ENCODE measurements at regions not wholly inside any gene's neighbourhood (a gene's known extent, or its start where the extent isn't known, plus 50 kb on each side); places are given as distances from the start of the nearest gene placed in this dataset.

DNA sequence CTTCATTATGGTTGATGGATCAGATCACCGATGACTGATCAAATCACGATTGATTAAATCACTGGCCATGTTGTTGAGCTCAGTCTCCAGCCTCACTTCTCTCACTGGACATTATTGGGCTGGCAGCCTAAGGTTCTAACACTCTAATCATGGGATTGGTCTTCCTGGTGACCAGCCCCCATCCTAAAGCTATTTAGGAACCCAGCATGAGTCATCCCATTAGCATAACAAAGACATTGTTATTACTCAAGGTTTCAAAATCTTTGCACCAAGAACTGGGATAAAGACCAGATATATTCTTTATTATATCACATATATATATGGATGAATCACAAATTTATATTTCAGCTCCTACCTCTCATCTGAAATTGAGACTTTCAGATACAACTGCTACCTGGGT lies 272.1 kb upstream of the IL12B start:
- peaks cover 6 to 10% of the 10 kb centered on the region in 2 donors for H3K27me3 Mint-ChIP-seq
- no peak overlapping the region for H3K4me3 Mint-ChIP-seq
- no peak for ATAC-seq (replicated peaks)
- DNase-seq: no peak
- peaks cover 11 to 13% of the 10 kb centered on the region in 2 donors for H3K9me3 Mint-ChIP-seq
- H3K27ac Mint-ChIP-seq: no peak overlapping the region
- H3K4me1 Mint-ChIP-seq: no peaks in the 10 kb centered on the region
- H3K36me3 Mint-ChIP-seq: peaks cover 0 to 5% of the 10 kb centered on the region in 2 donors

DNA sequence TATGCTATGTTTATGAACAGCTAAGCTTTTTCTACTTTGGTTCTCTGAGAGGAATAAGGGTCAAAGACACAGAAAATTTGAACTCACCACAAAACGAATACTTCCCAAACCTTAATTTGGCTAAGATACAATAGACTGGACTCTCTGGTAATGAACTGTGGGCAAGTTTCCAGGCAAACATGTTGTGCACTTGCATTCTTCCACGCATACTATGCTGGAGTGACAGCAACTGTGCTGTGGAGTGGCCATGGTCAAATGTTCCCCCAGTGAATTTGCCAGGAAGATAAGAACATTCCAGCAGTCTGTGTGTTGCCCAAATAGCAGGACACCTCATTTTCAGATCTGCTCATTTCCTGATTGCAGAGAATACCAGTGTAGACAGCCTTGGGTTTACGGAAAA lies 275.3 kb upstream of the IL12B start:
- DNase-seq (no peak), ATAC-seq (replicated peaks) (no peak)
- no peak overlapping the region for H3K4me3 Mint-ChIP-seq
- H3K36me3 Mint-ChIP-seq: peaks cover 0 to 5% of the 10 kb centered on the region in 2 donors
- no peak overlapping the region for H3K27ac Mint-ChIP-seq
- peaks cover 7 to 12% of the 10 kb centered on the region in 2 donors for H3K9me3 Mint-ChIP-seq
- no peaks in the 10 kb centered on the region for H3K4me1 Mint-ChIP-seq
- H3K27me3 Mint-ChIP-seq: peaks cover 0 to 5% of the 10 kb centered on the region in 2 donors

- H3K4me1 Mint-ChIP-seq: no peaks in the 10 kb centered on the region
- H3K27ac Mint-ChIP-seq: no peak overlapping the region
- no peaks in the 10 kb centered on the region for H3K36me3 Mint-ChIP-seq
- peaks cover 12 to 13% of the 10 kb centered on the region in 2 donors for H3K27me3 Mint-ChIP-seq
- H3K4me3 Mint-ChIP-seq: no peak overlapping the region
- H3K9me3 Mint-ChIP-seq: no peaks in the 10 kb centered on the region
- DNase-seq (no peak), ATAC-seq (replicated peaks) (no peak)
These were observed 279.1 kb upstream of the IL12B start for GRCh38 chr5:159609359-159609758.

DNA sequence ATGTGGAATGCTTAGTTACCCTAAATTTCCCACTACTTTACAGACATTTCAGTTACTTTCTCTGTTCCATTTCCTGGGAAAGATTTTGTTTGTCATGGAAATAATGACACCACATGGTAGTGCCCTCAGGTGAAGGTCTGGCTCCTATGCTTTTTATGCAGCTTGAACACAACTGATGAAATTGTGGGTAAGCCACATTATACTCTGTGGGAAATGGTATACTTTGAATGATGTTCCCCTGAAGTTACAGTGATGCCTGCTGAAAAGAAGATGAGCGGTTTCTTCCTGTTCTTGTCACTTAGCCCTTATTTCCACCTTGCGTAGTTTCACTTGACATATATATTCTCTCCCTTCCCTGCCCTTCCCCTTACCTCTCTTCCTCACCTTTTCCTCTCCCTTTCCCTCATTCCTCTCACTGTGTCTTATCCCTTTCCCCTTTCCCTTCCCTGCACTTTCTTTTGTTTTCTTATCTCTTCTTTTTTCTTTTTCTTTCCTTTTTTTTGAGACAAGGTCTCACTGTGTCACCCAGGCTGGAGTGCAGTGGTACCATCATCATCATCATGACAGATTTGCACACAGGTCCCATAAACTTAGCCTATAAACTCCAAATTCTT lies 280.8 kb upstream of the IL12B start:
- peaks cover 12 to 13% of the 10 kb centered on the region in 2 donors for H3K27me3 Mint-ChIP-seq
- no peak for ATAC-seq (replicated peaks)
- no peaks in the 10 kb centered on the region for H3K36me3 Mint-ChIP-seq
- H3K4me3 Mint-ChIP-seq: no peak overlapping the region
- no peak for DNase-seq
- no peak overlapping the region for H3K27ac Mint-ChIP-seq
- H3K4me1 Mint-ChIP-seq: no peaks in the 10 kb centered on the region
- no peaks in the 10 kb centered on the region for H3K9me3 Mint-ChIP-seq

DNA sequence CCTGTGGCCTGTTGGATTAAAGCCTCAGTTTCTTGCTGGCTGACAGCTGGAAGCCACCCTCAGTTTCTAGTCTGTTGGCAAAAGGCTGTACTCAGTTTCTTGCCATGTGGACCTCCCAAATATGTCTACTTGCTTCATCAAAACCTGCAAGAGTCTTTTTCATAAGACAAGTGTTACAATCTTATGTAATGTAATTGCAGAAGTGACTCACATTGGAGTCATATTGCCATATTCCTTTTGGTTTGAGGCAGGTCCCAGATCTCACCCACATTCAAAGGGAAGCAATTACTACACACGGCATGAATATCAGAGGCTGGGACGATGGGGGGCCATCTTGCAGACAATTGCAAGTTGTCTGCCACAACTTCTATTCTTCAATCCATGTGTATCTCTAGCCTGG lies 286.7 kb upstream of the IL12B start:
- Mint-ChIP-seq H3K9me3 (peaks cover 5 to 8% of the 10 kb centered on the region in 2 donors), H3K27me3 (peaks cover 18 to 32% of the 10 kb centered on the region in 2 donors)

GRCh38 chr5:159619826-159620225 lies 289.5 kb upstream of the IL12B start:
- H3K4me3 Mint-ChIP-seq: no peak overlapping the region
- peaks cover 6 to 7% of the 10 kb centered on the region in 2 donors for H3K36me3 Mint-ChIP-seq
- DNase-seq (no peak), ATAC-seq (replicated peaks) (no peak)
- peaks cover 16 to 22% of the 10 kb centered on the region in 2 donors for H3K9me3 Mint-ChIP-seq
- H3K27ac Mint-ChIP-seq: no peak overlapping the region
- no peaks in the 10 kb centered on the region for H3K4me1 Mint-ChIP-seq
- peaks cover 23 to 49% of the 10 kb centered on the region in 2 donors for H3K27me3 Mint-ChIP-seq

More for the DNA sequence above, 286.7 kb upstream of the IL12B start:
- Mint-ChIP-seq H3K27ac (no peak overlapping the region), H3K4me1 (no peaks in the 10 kb centered on the region), H3K4me3 (no peak overlapping the region), H3K36me3 (peaks cover 2 to 4% of the 10 kb centered on the region in 2 donors)
- ATAC-seq (replicated peaks): no peak
- DNase-seq: no peak

- Mint-ChIP-seq H3K27me3 (peaks cover 30 to 56% of the 10 kb centered on the region in 2 donors), H3K4me3 (no peak overlapping the region), H3K4me1 (no peaks in the 10 kb centered on the region), H3K27ac (no peak overlapping the region), H3K9me3 (peaks cover 18 to 23% of the 10 kb centered on the region in 2 donors), H3K36me3 (peaks cover 6 to 7% of the 10 kb centered on the region in 2 donors)
- no peak for ATAC-seq (replicated peaks)
- DNase-seq: no peak
These were observed 290.7 kb upstream of the IL12B start for GRCh38 chr5:159620853-159621540.

- Mint-ChIP-seq H3K36me3 (no peaks in the 10 kb centered on the region), H3K4me3 (no peak overlapping the region), H3K9me3 (peaks cover 6% of the 10 kb centered on the region in 2 donors), H3K4me1 (no peaks in the 10 kb centered on the region), H3K27ac (no peak overlapping the region), H3K27me3 (peaks cover 17 to 29% of the 10 kb centered on the region in 2 donors)
- DNase-seq (no peak), ATAC-seq (replicated peaks) (no peak)
These were observed 287.6 kb upstream of the ADRA1B start for GRCh38 chr5:159628703-159629102.

GRCh38 chr5:159629158-159629557 lies 287.1 kb upstream of the ADRA1B start:
- peaks cover 6% of the 10 kb centered on the region in 2 donors for H3K9me3 Mint-ChIP-seq
- DNase-seq (no peak), ATAC-seq (replicated peaks) (no peak)
- H3K4me1 Mint-ChIP-seq: no peaks in the 10 kb centered on the region
- no peak overlapping the region for H3K4me3 Mint-ChIP-seq
- no peak overlapping the region for H3K27ac Mint-ChIP-seq
- no peaks in the 10 kb centered on the region for H3K36me3 Mint-ChIP-seq
- peaks cover 17 to 33% of the 10 kb centered on the region in 2 donors for H3K27me3 Mint-ChIP-seq

- peaks cover 0 to 3% of the 10 kb centered on the region in 2 donors for H3K9me3 Mint-ChIP-seq
- DNase-seq (no peak), ATAC-seq (replicated peaks) (no peak)
- H3K36me3 Mint-ChIP-seq: no peaks in the 10 kb centered on the region
- no peak overlapping the region for H3K27ac Mint-ChIP-seq
- peaks cover 6 to 27% of the 10 kb centered on the region in 2 donors for H3K27me3 Mint-ChIP-seq
- no peak overlapping the region for H3K4me3 Mint-ChIP-seq
- H3K4me1 Mint-ChIP-seq: no peaks in the 10 kb centered on the region
These were observed 285.7 kb upstream of the ADRA1B start for GRCh38 chr5:159630545-159630944.

DNA sequence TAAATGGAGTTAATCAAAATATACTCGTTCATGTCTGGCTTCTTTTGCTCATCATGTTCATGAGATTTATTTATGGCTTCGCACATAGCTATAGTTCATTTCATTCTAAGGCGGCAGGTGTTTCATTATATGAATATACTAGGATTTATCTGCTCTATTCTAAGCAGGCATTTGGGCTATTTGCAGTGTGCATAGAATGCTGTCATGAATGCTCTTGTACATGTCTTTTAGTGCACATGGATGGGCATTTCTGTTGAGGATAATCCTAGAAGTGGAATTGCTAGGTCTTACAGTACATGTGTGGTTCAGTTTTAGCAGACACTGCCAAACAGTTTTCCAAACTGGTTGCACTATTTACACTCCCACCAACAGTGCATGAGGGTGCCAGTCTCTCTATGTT lies 285.3 kb upstream of the ADRA1B start:
- DNase-seq: no peak
- H3K4me1 Mint-ChIP-seq: no peaks in the 10 kb centered on the region
- H3K4me3 Mint-ChIP-seq: no peak overlapping the region
- H3K27me3 Mint-ChIP-seq: peaks cover 10 to 31% of the 10 kb centered on the region in 2 donors
- H3K36me3 Mint-ChIP-seq: no peaks in the 10 kb centered on the region
- H3K27ac Mint-ChIP-seq: no peak overlapping the region
- no peak for ATAC-seq (replicated peaks)
- H3K9me3 Mint-ChIP-seq: peaks cover 0 to 5% of the 10 kb centered on the region in 2 donors

DNA sequence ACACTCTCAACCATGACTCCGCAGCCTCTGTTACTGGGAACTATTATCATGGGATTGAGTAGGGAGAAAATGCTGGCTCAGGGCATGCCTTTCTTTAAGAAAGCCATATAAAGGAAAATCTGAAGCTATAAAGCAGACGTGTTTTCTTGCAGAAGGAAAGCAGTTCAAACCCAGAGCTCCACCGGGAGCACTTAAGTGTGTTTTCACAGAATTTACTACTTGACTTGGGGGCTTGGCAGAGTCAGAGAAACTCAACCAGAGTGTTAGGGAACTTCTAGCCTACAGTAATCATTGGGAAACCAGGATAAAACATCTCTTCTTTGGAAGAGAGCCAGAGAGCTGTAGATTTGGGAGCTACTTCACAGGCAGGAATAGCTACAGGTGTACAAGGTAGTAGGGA lies 283.4 kb upstream of the ADRA1B start:
- DNase-seq (no peak), ATAC-seq (replicated peaks) (no peak)
- Mint-ChIP-seq H3K27me3 (peaks cover 10 to 23% of the 10 kb centered on the region in 2 donors), H3K9me3 (peaks cover 0 to 7% of the 10 kb centered on the region in 2 donors), H3K36me3 (no peaks in the 10 kb centered on the region), H3K27ac (no peak overlapping the region), H3K4me3 (no peak overlapping the region), H3K4me1 (no peaks in the 10 kb centered on the region)

DNA sequence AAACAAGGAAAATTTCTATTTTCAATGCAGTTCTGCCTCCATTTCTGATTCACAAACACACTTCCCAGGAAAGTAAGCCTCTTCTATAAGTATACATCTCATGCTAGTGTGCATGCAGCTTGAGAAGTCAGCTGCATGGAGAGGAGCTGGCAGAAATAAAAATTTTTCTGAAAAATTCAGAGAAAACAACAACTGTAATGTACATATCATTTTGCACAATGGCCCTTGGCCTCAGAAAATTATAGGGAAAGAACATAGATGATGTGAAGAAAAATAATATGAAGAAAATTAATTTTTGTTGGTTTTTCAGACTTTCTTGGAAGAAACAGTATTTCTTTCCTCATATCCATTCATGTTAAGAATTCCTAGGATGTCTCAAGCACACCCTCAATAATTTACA lies 277.8 kb upstream of the ADRA1B start:
- ATAC-seq (replicated peaks) (no peak), DNase-seq (no peak)
- Mint-ChIP-seq H3K4me3 (no peak overlapping the region), H3K27ac (no peak overlapping the region), H3K36me3 (no peaks in the 10 kb centered on the region), H3K4me1 (no peaks in the 10 kb centered on the region), H3K27me3 (peaks cover 7 to 23% of the 10 kb centered on the region in 2 donors), H3K9me3 (peaks cover 0 to 7% of the 10 kb centered on the region in 2 donors)

DNA sequence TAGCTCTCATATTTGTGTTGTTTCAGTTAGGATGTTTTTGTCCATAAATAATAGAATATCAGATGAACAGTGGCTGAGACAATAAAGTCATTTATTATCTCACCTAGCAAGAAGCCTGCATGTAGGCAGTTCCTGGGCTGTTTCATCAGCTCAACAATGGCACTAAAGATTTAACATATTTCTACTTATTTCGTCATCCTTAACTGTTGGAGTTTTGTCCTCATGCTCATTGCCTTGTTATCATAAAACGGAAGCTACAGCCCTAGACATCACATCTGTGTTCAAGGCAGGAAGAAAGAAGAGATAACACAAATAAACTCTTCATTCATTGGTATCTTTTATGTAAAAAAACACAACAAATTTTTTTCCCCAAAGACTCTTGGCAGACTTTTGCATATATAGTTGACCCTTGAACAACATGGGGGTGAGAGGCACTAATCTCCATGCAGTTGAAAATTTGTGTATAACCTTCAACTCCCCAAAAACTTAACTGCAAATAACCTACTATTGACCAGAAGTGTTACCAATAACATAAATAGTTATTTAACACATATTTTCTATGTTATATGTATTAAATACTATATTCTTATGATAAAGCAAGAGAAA lies 277.2 kb upstream of the ADRA1B start:
- Mint-ChIP-seq H3K9me3 (peaks cover 0 to 7% of the 10 kb centered on the region in 2 donors), H3K4me3 (no peak overlapping the region), H3K27ac (no peak overlapping the region), H3K27me3 (peaks cover 4 to 17% of the 10 kb centered on the region in 2 donors), H3K4me1 (no peaks in the 10 kb centered on the region), H3K36me3 (no peaks in the 10 kb centered on the region)
- ATAC-seq (replicated peaks) (no peak), DNase-seq (no peak)

GRCh38 chr5:159639590-159639989 lies 276.7 kb upstream of the ADRA1B start:
- Mint-ChIP-seq H3K27me3 (peaks cover 4 to 16% of the 10 kb centered on the region in 2 donors), H3K4me1 (no peaks in the 10 kb centered on the region), H3K4me3 (no peak overlapping the region), H3K9me3 (peaks cover 0 to 7% of the 10 kb centered on the region in 2 donors), H3K27ac (no peak overlapping the region), H3K36me3 (no peaks in the 10 kb centered on the region)
- DNase-seq: no peak
- ATAC-seq (replicated peaks): no peak
